C4-2B (cell line): ENCODE measurements at regions not wholly inside any gene's neighbourhood (a gene's known extent, or its start where the extent isn't known, plus 50 kb on each side); places are given as distances from the start of the nearest gene placed in this dataset.

Source experiments
- H3K27ac ChIP-seq: fragments of 450-650 bp; 2 replicates; pipeline ENCODE4 v1.5.1; 2017
- CTCF ChIP-seq: fragments of 450-650 bp; conservative IDR thresholded peaks from 2 replicates; pipeline ENCODE4 v1.5.1; 2017; ENCODE audit warnings: mild to moderate bottlenecking
- ZFX ChIP-seq: fragments of 450-650 bp; IDR thresholded peaks from 2 replicates; pipeline ENCODE4 v1.6.1; 2017

- H3K27ac ChIP-seq: peak overlapping the region; percentile 23; the same call in 1 of the 2 replicates
- TF ChIP-seq CTCF: no peak
- no peak for TF ChIP-seq ZFX
These were observed 96.3 kb upstream of the KCNN2 start for GRCh38 chr5:114265432-114266060.

DNA sequence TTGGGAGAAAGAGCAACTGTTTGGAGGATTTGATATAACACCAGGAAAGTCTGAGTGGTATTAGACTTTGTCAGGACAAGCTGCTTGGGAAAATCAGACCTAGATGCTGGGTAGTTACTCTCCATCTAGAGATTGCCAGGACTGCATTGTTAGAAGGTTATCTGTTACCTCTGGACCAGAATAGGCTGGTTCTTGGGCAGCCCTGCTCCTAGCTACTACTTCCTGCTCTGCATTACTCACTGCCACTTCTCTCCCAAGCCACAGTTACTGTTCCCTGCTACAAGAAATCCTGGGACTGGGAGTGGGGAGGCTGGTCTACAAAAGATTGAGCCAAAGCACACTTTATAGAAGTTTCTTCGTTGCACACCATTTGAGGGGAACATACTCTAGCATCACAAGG, 95.5 kb upstream of the KCNN2 start:
- TF ChIP-seq CTCF: no peak

DNA sequence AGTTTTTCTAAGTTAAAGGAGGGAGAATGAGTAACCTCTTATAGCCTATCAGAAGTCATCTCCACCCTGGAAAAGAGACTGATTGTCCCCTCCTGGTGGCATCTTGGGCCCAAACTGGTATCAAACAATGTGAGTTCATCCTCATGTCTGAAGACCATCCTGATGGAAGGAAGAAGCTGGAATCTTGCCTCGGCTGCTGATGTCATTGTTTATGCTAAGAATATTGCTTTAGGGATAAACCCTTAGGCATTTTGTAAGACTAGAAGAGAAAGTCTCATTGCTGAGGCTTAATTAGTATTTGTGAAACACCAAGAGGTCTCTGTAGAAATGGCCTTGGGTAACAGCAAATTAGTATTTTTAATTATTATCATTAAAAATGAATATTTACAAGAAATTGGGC, 65.7 kb upstream of the KCNN2 start:
- TF ChIP-seq ZFX (no peak), CTCF (no peak)
- H3K27ac ChIP-seq: no peak overlapping the region

More for the DNA sequence above, 95.5 kb upstream of the KCNN2 start:
- H3K27ac ChIP-seq: no peak overlapping the region; the same call in 1 of the 2 replicates

GRCh38 chr5:114297915-114298314, 64.0 kb upstream of the KCNN2 start:
- TF ChIP-seq CTCF (no peak), ZFX (no peak)
- no peak overlapping the region for H3K27ac ChIP-seq

GRCh38 chr5:114305402-114306207, 56.3 kb upstream of the KCNN2 start:
- no peak overlapping the region for H3K27ac ChIP-seq
- peak; percentile 85 for TF ChIP-seq CTCF
- no peak for TF ChIP-seq ZFX

- no peak for TF ChIP-seq CTCF
- no peak for TF ChIP-seq ZFX
These were observed 53.9 kb upstream of the KCNN2 start for GRCh38 chr5:114308017-114308416.

GRCh38 chr5:114308508-114308907, 53.4 kb upstream of the KCNN2 start:
- H3K27ac ChIP-seq: no peak overlapping the region
- TF ChIP-seq ZFX (no peak), CTCF (no peak)

More at GRCh38 chr5:114308017-114308416, 53.9 kb upstream of the KCNN2 start:
- H3K27ac ChIP-seq: no peak overlapping the region
